Thyroid gland (tissue), 4 donors: ENCODE measurements at regions not wholly inside any gene's neighbourhood (a gene's known extent, or its start where the extent isn't known, plus 50 kb on each side); places are given as distances from the start of the nearest gene placed in this dataset.

Experiments
- DNase-seq, 2 donors: peaks; one replicate each; pipeline ENCODE4 v3.0.0-alpha.2; 2019
- H3K27ac ChIP-seq, 3 donors: fragments of 200-600 bp; sonication (generic); 1 replicate in 2 of 3; 2 replicates in 1 of 3; pipeline ENCODE4 v1.5.1; 2016 to 2019; ENCODE audit warnings: mild to moderate bottlenecking in 1 of 3, moderate library complexity in 1 of 3
- H3K27me3 ChIP-seq: fragments of 200-600 bp; sonication (generic); one replicate; pipeline ENCODE4 v1.5.1; 2019
- H3K36me3 ChIP-seq, 2 donors: fragments of 200-600 bp; sonication (generic); one replicate each; pipeline ENCODE4 v1.5.1; 2016 to 2019
- H3K4me1 ChIP-seq, 2 donors: fragments of 200-600 bp; sonication (generic); one replicate each; pipeline ENCODE4 v1.5.1; 2017 to 2019
- H3K4me3 ChIP-seq, 3 donors: fragments of 200-600 bp; sonication (generic); replicated peaks in 1 of 3; 1 replicate in 2 of 3; 2 replicates in 1 of 3; pipeline ENCODE4 v1.5.1; 2016; ENCODE audit warnings: mild to moderate bottlenecking in 1 of 3
- H3K9me3 ChIP-seq: fragments of 200-600 bp; sonication (generic); one replicate; pipeline ENCODE4 v1.5.1; 2017
- CTCF ChIP-seq, 6 experiments: fragments of 200-600 bp in 3 of 6; fragments of 450-650 bp in 3 of 6; sonication (generic) in 3 of 6; IDR thresholded peaks; one replicate each; pipeline ENCODE4 v1.5.1; 2016 to 2019; ENCODE audit warnings: antibody characterized with exemption in 6 of 6, mild to moderate bottlenecking in 2 of 6, inconsistent platforms in 1 of 6, moderate library complexity in 1 of 6
- POLR2A ChIP-seq, 2 donors: fragments of 450-650 bp; IDR thresholded peaks; one replicate each; pipeline ENCODE4 v1.6.1; 2017; ENCODE audit warnings: antibody characterized with exemption in 2 of 2, mild to moderate bottlenecking in 2 of 2, moderate library complexity in 1 of 2
- WGBS, 2 donors: methylation state at CpG; one replicate each; pipeline ENCODE4 v1.1.5; 2017; 5-methylcytosine and 5-hydroxymethylcytosine counted together
- intact Hi-C: fragments of 100-400 bp; cut with DNase I; formaldehyde crosslinking; loops from one replicate; pipeline ENCODE4 v1.15.1; 2023

DNA sequence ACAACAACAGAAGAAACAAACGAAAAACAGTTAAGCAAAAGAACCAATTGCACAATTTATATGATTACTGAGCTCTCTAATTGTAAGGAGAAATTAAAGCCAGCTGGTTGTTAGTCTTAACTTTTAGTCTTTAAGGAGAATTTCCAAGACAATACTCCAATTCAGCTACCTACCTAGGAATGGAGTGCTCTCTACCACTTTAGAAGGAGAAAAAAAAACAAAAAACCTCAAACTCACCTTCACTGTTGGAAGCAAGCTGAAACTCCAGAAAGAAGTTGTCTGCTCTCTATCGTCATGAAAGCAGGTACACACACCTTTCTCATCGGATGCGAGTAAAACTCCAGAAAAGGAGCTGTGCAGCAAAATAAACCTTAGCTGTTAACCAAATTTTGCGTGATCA is 86.1 kb upstream of the NPY2R start:
- Histone ChIP-seq H3K36me3 (no peaks in the 10 kb centered on the region), H3K4me3 (no peak overlapping the region), H3K27me3 (no peaks in the 10 kb centered on the region), H3K4me1 (no peaks in the 10 kb centered on the region), H3K9me3 (no peaks in the 10 kb centered on the region), H3K27ac (no peak overlapping the region)
- WGBS, 2 donors, result 50 to 51% methylated on average over 5 of the region's 5 CpGs
- intact Hi-C loops, result no loop called here
- no peak for DNase-seq
- TF ChIP-seq POLR2A (IDR thresholded peaks at IDR 0.05), result no peak
- no peak for TF ChIP-seq CTCF (IDR thresholded peaks at IDR 0.05)

GRCh38 chr4:155134136-155134535 is 74.3 kb upstream of the NPY2R start:
- Histone ChIP-seq H3K36me3 (no peaks in the 10 kb centered on the region), H3K4me3 (no peak overlapping the region), H3K27me3 (no peaks in the 10 kb centered on the region), H3K4me1 (no peaks in the 10 kb centered on the region), H3K9me3 (no peaks in the 10 kb centered on the region), H3K27ac (no peak overlapping the region)
- TF ChIP-seq POLR2A (IDR thresholded peaks at IDR 0.05) (no peak), CTCF (IDR thresholded peaks at IDR 0.05) (no peak)
- intact Hi-C loops, result no loop called here
- no peak for DNase-seq

DNA sequence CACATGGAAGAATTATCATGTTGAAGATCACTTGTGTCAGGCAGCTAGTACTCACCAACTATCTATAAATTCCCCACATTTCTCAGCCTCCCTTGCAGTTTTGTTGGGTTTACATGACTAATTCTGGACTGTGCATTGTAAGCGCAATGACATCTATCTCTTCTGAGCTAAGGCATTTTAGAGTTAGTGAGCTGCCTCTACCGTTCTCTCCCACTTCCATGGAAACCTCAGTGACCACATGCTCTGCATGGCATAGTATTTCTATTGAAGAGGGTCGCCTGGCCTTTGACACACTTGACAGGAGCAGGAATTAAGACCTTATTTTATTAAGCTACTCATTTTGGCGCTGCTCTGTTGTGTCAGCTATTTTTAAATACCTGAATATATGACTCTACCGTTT is 67.5 kb upstream of the NPY2R start:
- H3K27me3 ChIP-seq, result no peaks in the 10 kb centered on the region
- H3K9me3 ChIP-seq, result no peaks in the 10 kb centered on the region
- no peaks in the 10 kb centered on the region for H3K4me1 ChIP-seq
- intact Hi-C loops, result no loop called here
- no peak overlapping the region for H3K4me3 ChIP-seq
- WGBS, 2 donors, result 68 to 78% methylated on average over 5 of the region's 5 CpGs
- H3K27ac ChIP-seq, result no peak overlapping the region
- TF ChIP-seq CTCF (IDR thresholded peaks at IDR 0.05) (no peak), POLR2A (IDR thresholded peaks at IDR 0.05) (no peak)
- H3K36me3 ChIP-seq, result no peaks in the 10 kb centered on the region
- DNase-seq, result no peak

GRCh38 chr4:155143512-155143911 is 64.9 kb upstream of the NPY2R start:
- no peak overlapping the region for H3K27ac ChIP-seq
- H3K4me1 ChIP-seq, result no peaks in the 10 kb centered on the region
- no peaks in the 10 kb centered on the region for H3K27me3 ChIP-seq
- no peaks in the 10 kb centered on the region for H3K36me3 ChIP-seq
- H3K4me3 ChIP-seq, result no peak overlapping the region
- intact Hi-C loops, result no loop called here
- H3K9me3 ChIP-seq, result no peaks in the 10 kb centered on the region
- no peak for DNase-seq
- 47 to 71% methylated on average over 1 of the region's 1 CpG for WGBS, 2 donors
- TF ChIP-seq POLR2A (IDR thresholded peaks at IDR 0.05), result no peak
- TF ChIP-seq CTCF (IDR thresholded peaks at IDR 0.05), result no peak
